ENCODE measurements at regions not wholly inside any gene's neighbourhood (a gene's known extent, or its start where the extent isn't known, plus 50 kb on each side); places are given as distances from the start of the nearest gene placed in this dataset.
"Not testable (repeated sequence)": the region's sequence is repeated elsewhere in the genome, so short reads cannot be mapped to it uniquely, and the experiment has no call there.

- no peak for DNase-seq (ENCODE audit: extremely low read depth, low read depth)
- no peak for TF ChIP-seq CTCF (IDR thresholded peaks at IDR 0.05; ENCODE audit: low read depth, low read length)
These were observed 218.9 kb downstream of the ASMT start for GRCh38 chrX:1833656-1834360.

- TF ChIP-seq CTCF (IDR thresholded peaks at IDR 0.05; ENCODE audit: low read depth, low read length), result no peak
- DNase-seq (ENCODE audit: extremely low read depth, low read depth), result no peak
These were observed 220.2 kb downstream of the ASMT start for GRCh38 chrX:1835056-1835455.

- no peak for TF ChIP-seq CTCF (IDR thresholded peaks at IDR 0.05; ENCODE audit: low read depth, low read length)
- DNase-seq (ENCODE audit: extremely low read depth, low read depth), result no peak
These were observed 221.8 kb downstream of the ASMT start for GRCh38 chrX:1836683-1837082.

- no peak for TF ChIP-seq CTCF (IDR thresholded peaks at IDR 0.05; ENCODE audit: low read depth, low read length)
- no peak for DNase-seq (ENCODE audit: extremely low read depth, low read depth)
These were observed 226.9 kb downstream of the ASMT start for GRCh38 chrX:1841746-1842145.

GRCh38 chrX:1847000-1847399, 232.1 kb downstream of the ASMT start:
- DNase-seq (ENCODE audit: extremely low read depth, low read depth), result not testable (repeated sequence)

- not testable (repeated sequence) for DNase-seq (ENCODE audit: extremely low read depth, low read depth)
These were observed 232.9 kb downstream of the ASMT start for GRCh38 chrX:1847790-1848189.

- DNase-seq (ENCODE audit: extremely low read depth, low read depth), result no peak
These were observed 236.7 kb downstream of the ASMT start for GRCh38 chrX:1851527-1851926.

GRCh38 chrX:1852082-1852481, 237.2 kb downstream of the ASMT start:
- TF ChIP-seq CTCF (IDR thresholded peaks at IDR 0.05; ENCODE audit: low read depth, low read length), result no peak
- DNase-seq (ENCODE audit: extremely low read depth, low read depth), result no peak

More at GRCh38 chrX:1851527-1851926, 236.7 kb downstream of the ASMT start:
- TF ChIP-seq CTCF (IDR thresholded peaks at IDR 0.05; ENCODE audit: low read depth, low read length), result no peak
